Activated naive CD4-positive, alpha-beta T cell treated with anti-CD3 and anti-CD28 coated beads, Interleukin-2, amount 10 ng/mL, durations not matched to agents 7 days and 5 days (primary cell): ENCODE measurements at regions not wholly inside any gene's neighbourhood (a gene's known extent, or its start where the extent isn't known, plus 50 kb on each side); places are given as distances from the start of the nearest gene placed in this dataset.

ENCODE experiments used
- CTCF ChIA-PET: fragments of 350-600 bp; sonication (Branson Sonifier 250); formaldehyde crosslinking; loops from one replicate; lab custom pipeline; 2021; ENCODE audit warnings: antibody characterized with exemption; lab: Charles Lee
- DNase-seq: peaks from one replicate; pipeline ENCODE4 v3.0.0-alpha.2; 2020
- H3K27ac Mint-ChIP-seq: one replicate; pipeline ENCODE4 v1.8.0; 2021; ENCODE audit warnings: mild to moderate bottlenecking, moderate library complexity, mixed read lengths
- H3K27me3 Mint-ChIP-seq: one replicate; pipeline ENCODE4 v1.8.0; 2021; ENCODE audit warnings: mild to moderate bottlenecking, mixed read lengths
- H3K36me3 Mint-ChIP-seq: one replicate; pipeline ENCODE4 v1.8.0; 2021; ENCODE audit warnings: mixed read lengths
- H3K4me1 Mint-ChIP-seq: one replicate; pipeline ENCODE4 v1.8.0; 2021; ENCODE audit warnings: mixed read lengths
- H3K4me3 Mint-ChIP-seq: one replicate; pipeline ENCODE4 v1.8.0; 2021; ENCODE audit warnings: mild to moderate bottlenecking, moderate library complexity, mixed read lengths
- H3K9me3 Mint-ChIP-seq: one replicate; pipeline ENCODE4 v1.8.0; 2021; ENCODE audit warnings: mixed read lengths

DNA sequence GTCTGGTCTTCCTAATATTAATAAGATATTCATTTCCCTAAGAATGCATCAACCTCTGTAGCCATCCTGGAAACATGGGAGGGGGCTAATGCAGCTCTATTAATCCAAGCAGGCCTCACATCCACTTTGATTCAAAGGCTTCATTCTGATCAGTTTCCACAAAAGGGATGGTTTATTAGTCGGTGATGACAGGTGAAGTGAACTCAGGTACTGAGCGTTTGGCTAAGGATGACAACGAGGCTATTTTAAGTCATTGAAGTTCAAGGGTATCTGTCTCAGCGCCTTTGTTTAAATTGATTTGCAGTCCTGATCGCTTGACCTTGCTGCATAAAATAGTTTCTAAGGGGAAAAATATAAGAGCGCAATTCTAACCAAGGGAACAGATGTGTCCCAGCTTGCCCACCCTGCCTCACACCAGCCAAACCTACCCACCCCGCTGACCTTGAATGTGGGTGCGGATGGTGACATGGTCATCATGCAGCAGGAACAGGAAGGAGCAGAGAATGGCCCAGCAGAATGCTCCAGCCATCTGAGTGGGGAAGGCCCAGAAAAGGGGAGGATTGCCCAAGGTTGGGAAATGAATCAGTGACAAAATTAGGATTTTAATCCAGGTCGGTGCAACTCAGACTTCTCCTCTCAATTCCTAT, 70.5 kb upstream of the ZNF618 start:
- no peaks in the 10 kb centered on the region for H3K36me3 Mint-ChIP-seq
- H3K27me3 Mint-ChIP-seq, result peaks cover 12% of the 10 kb centered on the region
- H3K4me1 Mint-ChIP-seq, result no peaks in the 10 kb centered on the region
- no peak for DNase-seq
- no peak overlapping the region for H3K4me3 Mint-ChIP-seq
- CTCF ChIA-PET, result interaction anchor here (1.6 to 5.9 kb wide), 2 partner anchors 37 to 156 kb away, joined by 3 to 41 read pairs; no protein-coding TSS in a partner anchor
- no peak overlapping the region for H3K27ac Mint-ChIP-seq
- no peaks in the 10 kb centered on the region for H3K9me3 Mint-ChIP-seq

DNA sequence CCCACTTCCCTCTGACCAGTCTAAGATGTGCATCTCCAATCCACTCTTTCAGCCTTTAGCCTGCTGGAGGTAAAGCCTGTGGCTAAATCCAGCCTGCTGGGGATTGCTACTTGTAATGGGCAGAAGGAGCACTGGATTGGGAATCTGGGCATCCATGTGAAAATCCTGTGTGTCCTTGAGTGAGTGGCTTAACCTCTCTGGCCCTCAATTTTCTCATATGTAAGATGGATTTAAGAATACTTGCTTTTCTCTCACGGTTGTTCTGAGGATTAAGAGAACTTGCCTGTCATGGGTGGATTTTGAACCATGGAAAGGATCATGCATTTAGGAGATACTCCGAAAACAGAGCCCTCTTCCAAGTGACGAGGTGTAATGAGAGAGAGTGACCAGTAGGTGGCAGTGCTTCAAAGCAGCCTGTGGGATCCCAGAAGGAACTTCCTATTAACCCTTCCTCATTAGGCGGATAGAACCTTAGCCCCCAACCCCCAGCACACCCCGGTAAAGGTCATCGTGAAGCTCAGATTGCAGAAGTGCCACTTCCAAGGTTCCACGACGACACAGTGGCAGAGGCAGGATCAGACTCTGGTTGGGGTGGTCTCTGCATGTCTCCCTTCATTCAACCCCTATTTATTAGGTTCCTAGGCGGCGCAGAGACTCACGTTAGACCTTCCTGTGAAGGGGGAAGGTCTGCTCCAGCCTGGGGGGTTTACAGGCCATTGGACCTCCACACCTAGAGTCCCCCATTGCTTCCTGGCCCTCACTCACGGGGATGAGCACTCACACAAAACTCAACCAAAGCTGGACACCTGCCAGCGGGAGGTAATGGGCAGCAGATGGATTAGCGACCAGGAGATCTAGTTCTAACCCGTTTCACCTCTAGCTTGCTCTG, 68.7 kb upstream of the ZNF618 start:
- Mint-ChIP-seq H3K4me3 (no peak overlapping the region), H3K9me3 (no peaks in the 10 kb centered on the region), H3K4me1 (no peaks in the 10 kb centered on the region), H3K27me3 (peaks cover 12% of the 10 kb centered on the region), H3K36me3 (no peaks in the 10 kb centered on the region), H3K27ac (no peak overlapping the region)
- peak; percentile 55 for DNase-seq
- CTCF ChIA-PET, result interaction anchor here (0.9 to 5.9 kb wide), 11 partner anchors 9 to 485 kb away, joined by 3 to 41 read pairs (median 4); no protein-coding TSS in a partner anchor

GRCh38 chr9:113808391-113809358, 67.4 kb upstream of the ZNF618 start:
- CTCF ChIA-PET, result interaction anchor here (0.9 to 5.9 kb wide), 9 partner anchors 8 to 482 kb away, joined by 3 to 41 read pairs (median 4); no protein-coding TSS in a partner anchor
- DNase-seq, result no peak
- H3K4me1 Mint-ChIP-seq, result no peaks in the 10 kb centered on the region
- no peak overlapping the region for H3K4me3 Mint-ChIP-seq
- no peak overlapping the region for H3K27ac Mint-ChIP-seq
- H3K36me3 Mint-ChIP-seq, result no peaks in the 10 kb centered on the region
- peaks cover 12% of the 10 kb centered on the region for H3K27me3 Mint-ChIP-seq
- H3K9me3 Mint-ChIP-seq, result no peaks in the 10 kb centered on the region

DNA sequence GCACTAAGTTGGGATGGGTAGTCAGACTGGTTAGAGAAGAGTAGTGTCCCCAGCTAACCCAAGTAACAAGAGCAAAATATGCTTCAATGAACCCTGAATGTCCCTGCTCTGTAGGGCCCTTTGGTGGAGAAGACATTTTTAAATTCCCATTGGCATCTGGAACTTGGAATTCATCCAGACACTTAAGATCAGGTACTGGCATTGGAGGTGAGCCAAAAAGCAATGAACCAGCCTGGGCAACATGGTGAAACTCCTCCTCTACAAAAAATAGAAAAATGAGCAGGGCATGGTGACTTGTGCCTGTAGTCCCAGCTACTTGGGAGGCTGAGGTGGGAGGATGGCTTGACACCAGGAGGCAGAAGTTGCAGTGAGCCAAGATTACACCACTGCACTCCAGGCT, 58.9 kb upstream of the ZNF618 start:
- H3K27me3 Mint-ChIP-seq, result peaks cover 7% of the 10 kb centered on the region
- DNase-seq, result no peak
- H3K36me3 Mint-ChIP-seq, result no peaks in the 10 kb centered on the region
- CTCF ChIA-PET, result interaction anchor here (2.1 kb wide), 1 partner anchor 9 kb away, joined by 8 read pairs; no protein-coding TSS in a partner anchor
- H3K4me1 Mint-ChIP-seq, result no peaks in the 10 kb centered on the region
- no peak overlapping the region for H3K27ac Mint-ChIP-seq
- H3K4me3 Mint-ChIP-seq, result no peak overlapping the region
- no peaks in the 10 kb centered on the region for H3K9me3 Mint-ChIP-seq

- CTCF ChIA-PET, result no interaction called here
- H3K9me3 Mint-ChIP-seq, result no peaks in the 10 kb centered on the region
- no peak overlapping the region for H3K4me3 Mint-ChIP-seq
- no peaks in the 10 kb centered on the region for H3K4me1 Mint-ChIP-seq
- DNase-seq, result no peak
- no peak overlapping the region for H3K27ac Mint-ChIP-seq
- no peaks in the 10 kb centered on the region for H3K36me3 Mint-ChIP-seq
- H3K27me3 Mint-ChIP-seq, result peaks cover 7% of the 10 kb centered on the region
Measured at GRCh38 chr9:113818391-113818790, 57.7 kb upstream of the ZNF618 start.

- H3K4me1 Mint-ChIP-seq, result no peaks in the 10 kb centered on the region
- CTCF ChIA-PET, result no interaction called here
- DNase-seq, result no peak
- H3K27ac Mint-ChIP-seq, result no peak overlapping the region
- no peaks in the 10 kb centered on the region for H3K36me3 Mint-ChIP-seq
- no peaks in the 10 kb centered on the region for H3K9me3 Mint-ChIP-seq
- no peak overlapping the region for H3K4me3 Mint-ChIP-seq
- H3K27me3 Mint-ChIP-seq, result peaks cover 2% of the 10 kb centered on the region
Measured at GRCh38 chr9:113822315-113822714, 53.8 kb upstream of the ZNF618 start.

DNA sequence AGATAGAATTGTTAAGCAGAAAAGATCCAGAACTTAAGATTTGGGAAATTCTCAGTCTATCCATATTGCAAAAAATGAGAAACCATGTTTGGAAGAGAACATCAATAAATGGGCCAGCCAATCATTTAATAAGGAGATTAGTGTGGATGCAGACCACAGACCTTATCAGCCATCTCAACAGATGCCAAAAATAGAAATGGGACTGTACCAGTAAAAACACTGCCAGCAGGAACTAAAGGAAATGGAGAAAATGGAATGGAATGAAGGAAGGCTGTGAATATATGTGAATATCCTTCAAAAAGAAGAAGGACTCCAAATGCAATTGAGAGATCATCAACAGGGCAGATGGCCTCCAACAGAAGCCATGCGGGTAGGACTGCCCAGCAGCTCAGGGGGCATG, 52.7 kb upstream of the ZNF618 start:
- CTCF ChIA-PET, result interaction anchor here (1.0 kb wide), 1 partner anchor 139 kb away, joined by 3 read pairs; no protein-coding TSS in a partner anchor
- Mint-ChIP-seq H3K9me3 (no peaks in the 10 kb centered on the region), H3K27me3 (no peaks in the 10 kb centered on the region)

More for the DNA sequence above, 52.7 kb upstream of the ZNF618 start:
- H3K27ac Mint-ChIP-seq, result no peak overlapping the region
- DNase-seq, result no peak
- H3K4me1 Mint-ChIP-seq, result no peaks in the 10 kb centered on the region
- H3K4me3 Mint-ChIP-seq, result no peak overlapping the region
- no peaks in the 10 kb centered on the region for H3K36me3 Mint-ChIP-seq
